GM19452 (cell line): ENCODE measurements at regions not wholly inside any gene's neighbourhood (a gene's known extent, or its start where the extent isn't known, plus 50 kb on each side); places are given as distances from the start of the nearest gene placed in this dataset.
A peak's percentile ranks its signal among the peaks of the same experiment; 100 is the strongest.
"Not testable (repeated sequence)": the region's sequence is repeated elsewhere in the genome, so short reads cannot be mapped to it uniquely, and the experiment has no call there.

Source experiments
- ATAC-seq: cut with Tn5 transposase; IDR thresholded peaks from one replicate; pipeline ENCODE4 v1.9.1; 2021; ENCODE audit not compliant: unreplicated experiment

DNA sequence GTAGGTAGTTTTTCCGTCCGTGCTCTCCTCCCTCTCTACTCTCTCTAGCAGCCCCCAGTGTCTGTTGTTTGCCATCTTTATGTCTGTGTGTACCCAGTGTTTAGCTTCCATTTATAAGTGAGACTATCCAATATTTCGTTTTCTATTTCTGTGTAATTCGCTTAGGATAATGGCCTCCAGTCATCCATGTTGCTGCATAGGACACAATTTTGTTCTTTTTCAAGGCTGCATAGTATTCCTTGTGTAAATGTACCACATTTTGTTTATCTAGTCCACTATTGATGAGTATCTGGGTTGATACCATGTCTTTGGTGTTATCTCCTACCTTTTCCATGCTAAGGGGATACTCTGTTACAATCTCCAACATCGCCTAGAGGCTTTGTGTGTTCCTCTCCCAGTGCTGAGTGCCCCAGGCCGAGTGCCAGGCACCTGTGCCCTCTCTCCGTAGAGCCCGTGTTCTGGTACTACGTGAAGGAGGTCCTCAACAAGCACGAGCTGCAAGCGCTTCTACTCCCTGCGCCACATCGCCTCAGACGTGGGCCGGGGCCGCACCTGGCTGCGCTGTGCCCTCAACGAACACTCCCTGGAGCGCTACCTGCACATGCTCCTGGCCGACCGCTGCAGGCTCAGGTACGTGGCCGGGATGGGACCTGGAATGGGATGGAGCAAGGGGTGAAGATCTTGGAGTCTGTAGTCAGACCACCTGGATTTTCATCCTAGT is 51.0 kb downstream of the NPIPB11 start:
- ATAC-seq = not testable (repeated sequence)

DNA sequence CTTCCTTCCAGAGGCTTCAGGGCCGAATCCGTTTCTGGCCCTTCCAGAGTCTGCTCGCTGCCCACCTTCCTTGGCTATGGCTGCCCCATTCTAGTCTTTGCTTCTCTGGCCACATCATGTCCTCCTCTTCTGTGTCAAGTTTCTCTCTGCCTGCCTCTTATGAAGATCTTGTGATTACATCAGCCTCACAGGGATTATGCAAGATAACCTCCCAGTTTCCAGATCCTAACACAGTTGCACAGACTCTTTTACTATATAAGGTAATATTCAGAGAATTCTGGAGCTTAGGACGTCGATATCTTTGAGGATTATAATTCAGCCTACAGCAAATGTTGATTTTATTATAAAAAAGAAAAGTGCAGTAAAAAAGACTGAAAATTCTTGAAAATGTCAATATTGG is 52.1 kb downstream of the NPIPB11 start:
- not testable (repeated sequence) for ATAC-seq

DNA sequence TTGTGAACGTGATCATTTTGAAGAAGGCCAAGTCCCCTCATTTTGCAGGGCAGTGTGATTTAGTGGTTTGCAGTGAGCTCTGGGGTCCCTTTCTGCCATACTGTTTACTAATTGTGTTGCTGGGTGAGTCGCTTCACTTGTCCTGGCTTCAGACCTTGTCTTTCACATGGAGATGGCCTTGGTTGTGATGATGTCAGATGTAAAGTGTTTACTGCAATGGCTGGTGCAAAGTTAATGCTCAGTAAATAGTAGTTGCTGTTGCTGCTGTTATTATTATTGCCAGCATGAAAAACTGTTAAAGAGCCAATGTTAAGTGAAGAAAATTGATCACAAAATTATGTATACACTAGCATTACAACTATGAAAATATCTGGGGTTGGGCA is 53.9 kb downstream of the NPIPB11 start:
- not testable (repeated sequence) for ATAC-seq

DNA sequence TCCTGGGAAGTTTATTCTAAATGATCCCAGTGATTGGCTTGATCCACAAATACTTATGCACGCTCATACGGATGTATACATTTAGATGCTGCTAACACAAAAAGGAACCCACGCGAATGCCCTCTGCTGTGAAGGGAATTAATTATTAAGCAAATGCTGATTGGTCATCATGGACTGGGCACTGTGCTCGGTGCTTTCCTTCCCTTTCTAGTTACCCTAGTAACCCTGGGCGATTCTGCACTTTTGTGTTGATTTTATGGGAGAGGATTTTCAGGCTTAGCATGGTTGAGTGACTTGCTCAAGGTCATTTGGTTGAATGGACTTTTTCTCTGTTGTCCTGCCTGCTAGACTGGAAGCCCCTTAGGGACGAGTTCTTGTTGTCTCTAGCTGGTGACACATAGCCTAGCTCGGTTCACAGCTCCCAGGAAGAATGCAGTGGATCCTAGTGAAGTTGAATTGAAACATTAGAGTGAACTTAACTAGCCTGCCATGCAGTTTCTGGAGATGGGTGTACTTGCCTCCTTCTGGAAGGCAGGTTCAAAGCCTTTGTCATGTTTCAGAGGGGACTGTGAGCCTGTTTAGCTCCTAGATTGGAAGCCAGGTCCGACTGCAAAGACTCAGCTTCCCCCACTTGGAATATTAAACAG is 54.4 kb downstream of the NPIPB11 start:
- not testable (repeated sequence) for ATAC-seq

DNA sequence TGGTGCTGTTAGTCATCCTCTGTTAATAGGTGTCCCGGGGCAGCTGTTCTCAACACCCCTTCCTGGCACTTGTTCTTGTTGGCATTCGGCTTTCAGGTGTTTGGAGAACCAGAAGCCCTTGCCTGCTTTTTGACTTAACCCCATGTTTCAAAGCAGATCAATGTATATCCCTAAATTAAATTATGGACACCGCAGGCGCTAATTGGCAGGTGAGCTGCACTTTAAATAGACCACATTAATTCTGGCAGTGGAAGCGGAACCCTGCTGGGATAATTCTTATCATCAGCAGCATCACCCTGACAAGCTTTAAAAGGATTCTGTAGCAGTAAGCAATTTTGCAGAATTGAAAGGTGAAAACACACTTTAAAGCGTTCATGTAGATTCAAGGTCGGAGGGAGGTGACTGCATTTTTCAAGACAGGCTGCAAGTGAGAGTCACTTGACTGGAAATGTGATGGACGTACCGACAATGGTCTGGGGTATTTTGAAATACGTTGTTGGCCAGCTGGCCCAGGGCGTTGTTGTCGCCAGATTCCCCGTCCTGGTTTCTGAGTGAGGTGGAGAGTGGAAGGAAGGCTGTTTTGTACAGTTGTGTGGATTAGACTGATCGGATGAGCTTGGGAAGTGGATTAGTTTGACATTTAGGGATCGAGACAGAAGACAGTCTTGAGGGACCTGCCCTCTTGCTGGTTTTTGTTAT is 55.1 kb downstream of the NPIPB11 start:
- not testable (repeated sequence) for ATAC-seq

DNA sequence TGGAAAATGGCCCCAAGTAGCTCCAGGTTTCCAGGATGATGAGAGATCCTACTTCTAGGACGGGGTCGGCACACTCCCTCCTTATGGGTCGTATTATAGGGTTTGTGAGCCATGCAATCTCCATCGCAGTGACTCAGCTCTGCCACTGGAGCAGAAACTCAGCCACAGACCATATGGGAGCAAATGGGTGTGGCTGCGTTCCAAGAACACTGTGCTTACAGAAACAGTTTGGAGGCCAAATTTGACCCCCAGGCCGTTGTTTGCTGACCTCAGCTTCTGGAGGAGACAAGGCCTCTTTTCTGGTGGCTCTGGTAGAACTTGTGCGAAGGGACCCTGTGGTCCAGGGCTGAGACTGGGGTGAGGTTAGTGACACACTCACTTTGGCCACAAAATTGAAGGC is 56.5 kb downstream of the NPIPB11 start:
- ATAC-seq = not testable (repeated sequence)

DNA sequence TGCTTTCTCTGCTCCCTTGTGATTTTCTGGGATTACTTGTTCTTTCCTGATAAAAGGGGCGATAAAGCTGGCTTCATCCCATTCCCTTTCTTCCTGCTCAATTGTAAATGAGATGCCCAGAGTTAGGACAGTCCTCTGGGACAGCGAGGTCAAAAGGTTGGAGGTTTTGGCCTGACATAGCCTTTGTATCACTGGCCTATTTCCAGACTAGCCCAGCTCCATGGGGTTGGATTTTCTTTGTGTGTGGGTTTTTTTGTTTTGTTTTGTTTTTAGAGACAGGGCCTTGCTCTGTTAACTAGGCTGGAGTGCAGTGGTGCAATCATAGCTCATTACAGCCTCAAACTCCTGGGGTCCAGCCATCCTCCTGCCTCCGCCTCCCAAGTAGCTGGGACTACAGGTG is 57.8 kb downstream of the NPIPB11 start:
- ATAC-seq = not testable (repeated sequence)

DNA sequence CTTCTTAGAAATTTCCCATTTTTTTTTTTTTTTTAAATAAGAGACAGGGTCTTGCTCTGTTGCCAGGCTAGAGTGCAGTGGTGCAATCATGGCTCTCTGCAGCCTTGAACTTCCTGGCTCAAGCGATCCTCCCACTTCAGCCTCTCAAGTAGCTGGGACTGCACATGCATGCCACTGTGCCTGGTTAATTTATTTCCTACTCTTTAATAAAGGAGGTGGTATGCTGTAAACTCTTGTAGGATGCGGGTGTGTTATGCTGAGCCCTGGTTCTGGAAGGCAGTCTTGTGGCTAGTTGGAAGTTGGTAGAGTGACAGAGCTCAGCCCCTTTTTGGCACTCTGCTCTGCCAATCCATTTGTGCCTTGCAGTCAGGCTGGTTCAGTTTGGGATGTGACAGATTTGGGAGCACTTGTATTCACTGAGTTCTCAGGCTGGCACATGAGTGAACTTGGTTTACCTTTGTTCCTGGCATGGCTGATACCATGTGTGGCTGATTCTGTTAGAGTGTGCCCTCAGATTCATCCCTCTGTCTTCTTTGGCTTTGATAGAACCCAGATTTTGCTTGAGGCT is 58.3 kb downstream of the NPIPB11 start:
- ATAC-seq = not testable (repeated sequence)

DNA sequence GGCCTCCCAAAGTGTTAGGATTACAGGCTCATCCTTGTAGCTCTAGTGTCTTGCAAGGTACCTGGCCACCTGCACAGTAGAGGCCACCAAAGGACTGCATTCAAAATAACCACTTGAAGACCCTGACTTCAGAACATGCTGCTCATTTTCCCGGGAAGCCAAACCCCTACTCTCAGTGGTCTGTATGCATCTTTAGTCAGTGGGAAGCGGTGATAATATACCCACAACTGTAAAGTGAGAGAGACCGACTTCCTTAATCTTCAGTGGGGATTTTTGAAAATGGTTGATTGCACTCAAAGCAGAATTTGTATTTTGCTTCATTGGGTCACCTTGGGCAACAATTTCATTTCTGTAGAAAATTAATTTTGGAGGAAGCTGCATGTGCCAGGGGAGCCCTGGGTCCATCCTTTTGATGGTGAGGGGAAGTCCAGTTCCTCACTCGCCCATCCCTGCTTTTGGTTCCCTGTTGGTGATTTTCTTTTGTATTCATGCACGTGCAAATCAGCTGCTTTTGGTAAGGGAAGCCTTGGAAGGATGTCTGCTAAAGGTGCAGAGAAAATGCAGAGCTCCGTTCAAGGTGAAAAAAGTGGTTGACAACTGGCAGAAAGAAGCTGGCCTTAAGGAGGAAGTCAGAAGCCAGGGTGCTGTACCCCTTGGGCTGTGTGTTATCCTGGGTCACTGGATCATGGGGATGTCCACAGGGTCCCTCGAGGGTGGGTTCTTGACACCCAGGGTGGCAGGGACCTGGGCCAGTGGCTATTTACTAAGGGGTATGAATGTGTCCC is 59.5 kb downstream of the NPIPB11 start:
- not testable (repeated sequence) for ATAC-seq

DNA sequence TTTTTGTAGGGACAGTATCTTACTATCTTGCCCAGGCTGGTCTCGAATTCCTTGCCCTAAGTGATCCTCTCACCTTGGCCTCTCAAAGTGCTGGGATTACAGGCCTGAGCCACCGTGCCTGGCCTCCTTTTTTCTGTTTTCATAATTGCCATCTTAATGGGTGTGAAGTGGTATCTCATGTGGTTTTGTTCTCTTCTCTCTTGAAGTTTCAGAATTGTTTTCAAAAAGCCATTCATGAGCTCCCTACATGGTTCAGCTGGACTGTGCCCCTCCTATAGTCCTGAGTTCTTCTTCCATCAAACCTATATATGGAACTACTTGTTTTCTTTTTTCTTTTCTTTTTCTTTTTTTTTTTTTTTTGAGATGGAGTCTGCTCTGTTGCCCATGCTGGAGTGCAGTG is 60.3 kb downstream of the NPIPB11 start:
- peak; percentile 53 for ATAC-seq

DNA sequence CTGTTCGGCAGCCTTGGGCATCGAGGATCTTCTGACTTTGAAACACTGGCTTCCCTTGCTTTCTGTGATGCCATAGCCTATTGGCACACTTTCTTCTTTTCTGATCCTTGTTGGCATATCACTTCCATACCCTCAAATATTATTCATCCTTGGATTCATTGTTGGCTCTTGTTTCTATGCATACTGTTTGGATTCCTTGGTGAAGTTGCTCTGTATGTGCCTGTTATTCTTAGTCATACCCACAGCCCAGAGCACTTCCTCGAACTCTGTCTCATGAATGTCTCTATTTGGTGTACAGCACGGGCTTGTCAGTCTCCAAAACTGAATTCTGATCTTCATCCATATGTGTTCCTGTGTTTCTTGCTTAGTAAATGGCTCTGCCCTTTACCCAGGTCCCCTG is 63.6 kb downstream of the NPIPB11 start:
- ATAC-seq = not testable (repeated sequence)

DNA sequence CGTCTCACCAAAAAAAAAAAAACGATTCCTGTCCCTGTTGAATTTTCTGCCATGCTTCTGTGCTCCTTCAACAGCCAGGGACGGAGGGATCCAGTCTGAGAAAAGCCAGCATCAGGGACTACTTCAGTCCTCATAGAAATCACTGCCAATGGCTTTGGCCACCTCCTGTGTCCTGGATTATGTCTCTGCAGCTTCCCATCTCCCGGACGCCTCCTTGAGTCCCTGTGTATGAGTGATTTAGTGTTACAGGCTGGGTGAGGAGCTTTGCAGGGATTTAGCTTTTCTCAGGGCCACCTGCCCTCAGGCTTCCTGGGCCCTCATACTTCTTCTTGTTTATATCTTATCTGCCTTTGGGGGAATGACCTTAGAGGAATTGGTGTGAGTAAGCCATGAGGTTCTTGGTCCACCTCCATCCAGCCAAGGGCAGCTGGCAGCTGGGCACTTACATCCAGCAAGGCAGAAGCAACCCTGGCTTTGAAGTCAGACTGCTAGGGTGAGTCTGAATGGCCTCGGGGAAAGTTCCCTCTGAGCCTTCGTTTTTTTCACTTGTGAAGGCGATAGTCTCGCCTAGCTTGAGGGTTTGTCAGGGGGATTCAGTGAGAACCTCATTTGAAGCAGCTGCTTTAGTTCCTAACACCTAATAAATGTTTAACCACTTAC is 65.6 kb downstream of the NPIPB11 start:
- ATAC-seq = not testable (repeated sequence)

DNA sequence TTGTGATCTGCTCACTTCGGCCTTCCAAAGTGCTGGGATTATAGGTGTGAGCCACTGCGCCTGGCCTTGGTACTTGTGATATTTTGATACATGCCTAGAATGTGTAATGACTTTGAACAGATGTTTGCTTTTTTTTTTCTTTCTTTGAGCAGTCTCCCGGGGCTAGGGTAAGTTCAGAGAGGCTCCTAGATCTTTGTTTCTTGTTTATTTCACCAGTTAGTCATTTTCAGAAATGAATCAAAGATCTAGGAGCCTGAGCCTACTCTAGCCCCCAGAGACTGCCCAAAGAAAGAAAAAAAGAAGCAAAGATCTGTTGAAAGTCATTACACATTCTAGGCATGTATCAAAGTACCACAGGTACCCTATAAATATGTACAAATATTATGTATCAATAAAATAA is 66.3 kb downstream of the NPIPB11 start:
- ATAC-seq = not testable (repeated sequence)

DNA sequence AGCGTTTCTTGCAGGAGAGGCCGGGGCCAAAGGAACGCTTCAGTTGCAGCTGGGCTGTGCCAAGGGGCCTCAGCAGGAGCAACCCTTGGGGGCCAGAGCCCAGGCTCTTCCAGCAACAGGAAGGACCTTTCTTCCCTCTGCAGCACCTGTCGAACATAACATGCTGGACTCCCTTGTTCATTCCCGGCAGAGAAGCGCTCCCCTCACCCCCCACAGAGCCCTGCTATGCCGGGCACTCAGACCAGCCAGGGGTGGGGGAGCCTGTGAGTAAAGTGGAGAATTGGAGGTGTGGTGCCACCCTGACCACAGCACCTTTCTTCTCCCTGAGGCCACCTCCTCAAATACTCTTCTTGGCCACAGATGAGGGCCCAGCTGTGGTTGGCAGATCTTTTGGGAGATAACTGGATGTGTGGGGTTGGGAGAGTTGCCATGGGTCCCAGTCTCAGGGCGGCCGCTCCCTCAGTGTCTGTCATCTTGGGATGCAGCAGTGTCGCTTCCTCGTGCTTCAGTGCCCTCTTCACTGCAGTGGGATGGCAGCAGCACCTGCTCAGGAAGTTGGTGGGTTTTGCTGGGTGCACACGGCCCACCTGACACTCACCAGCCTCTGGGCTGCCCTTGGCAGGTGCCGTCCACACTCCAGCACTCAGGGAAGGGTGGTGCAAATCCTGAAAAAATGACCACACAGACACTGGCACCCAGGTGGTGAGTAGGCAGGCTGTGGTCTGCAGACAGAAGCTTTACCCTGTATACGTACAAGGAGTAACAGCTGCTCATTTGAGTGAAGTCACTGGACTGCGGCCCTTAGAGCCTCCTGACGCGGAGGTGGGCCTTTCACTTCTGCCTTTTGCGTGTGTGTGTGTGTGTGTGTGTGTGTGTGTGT is 67.5 kb downstream of the NPIPB11 start:
- ATAC-seq = peak; percentile 71

DNA sequence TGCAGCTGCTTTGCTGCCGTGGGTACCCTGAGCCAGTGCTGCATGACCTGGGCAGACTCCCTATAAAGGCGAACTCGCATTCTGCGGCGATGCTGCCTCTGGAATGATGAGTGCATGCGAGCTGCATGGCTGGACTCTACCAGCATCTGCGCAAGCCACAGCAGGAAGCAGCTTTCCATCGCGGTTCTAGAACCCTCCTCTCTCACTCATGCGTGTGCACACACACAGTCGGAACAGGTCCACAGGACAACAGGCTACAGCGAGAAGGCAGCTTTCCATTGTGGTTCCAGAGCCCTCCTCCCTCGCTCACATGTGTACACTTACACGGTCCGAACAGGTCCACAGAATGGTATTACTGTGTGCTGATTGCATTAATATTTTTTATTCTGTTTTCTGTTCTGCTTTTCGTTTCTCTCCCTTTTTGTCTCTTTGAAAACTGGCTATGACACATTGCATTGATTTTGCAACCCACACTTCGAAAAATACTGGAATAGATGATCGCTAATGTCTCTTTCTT is 69.1 kb downstream of the NPIPB11 start:
- ATAC-seq = not testable (repeated sequence)

DNA sequence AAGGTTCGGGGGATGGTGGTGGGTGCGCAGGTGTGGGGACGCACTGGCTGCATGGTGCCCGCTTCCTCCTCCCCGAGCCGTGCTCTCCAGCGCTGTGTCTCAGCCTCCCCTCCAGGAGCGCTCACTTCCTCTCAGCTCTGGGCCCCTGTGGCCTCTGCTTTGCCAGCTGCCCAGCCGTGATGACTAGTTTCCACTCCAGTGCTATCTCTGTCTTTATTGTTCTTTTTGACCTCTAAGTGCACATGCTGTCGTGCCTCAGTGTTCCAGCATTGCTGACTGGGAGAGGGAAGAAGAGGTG is 71.0 kb downstream of the NPIPB11 start:
- not testable (repeated sequence) for ATAC-seq

DNA sequence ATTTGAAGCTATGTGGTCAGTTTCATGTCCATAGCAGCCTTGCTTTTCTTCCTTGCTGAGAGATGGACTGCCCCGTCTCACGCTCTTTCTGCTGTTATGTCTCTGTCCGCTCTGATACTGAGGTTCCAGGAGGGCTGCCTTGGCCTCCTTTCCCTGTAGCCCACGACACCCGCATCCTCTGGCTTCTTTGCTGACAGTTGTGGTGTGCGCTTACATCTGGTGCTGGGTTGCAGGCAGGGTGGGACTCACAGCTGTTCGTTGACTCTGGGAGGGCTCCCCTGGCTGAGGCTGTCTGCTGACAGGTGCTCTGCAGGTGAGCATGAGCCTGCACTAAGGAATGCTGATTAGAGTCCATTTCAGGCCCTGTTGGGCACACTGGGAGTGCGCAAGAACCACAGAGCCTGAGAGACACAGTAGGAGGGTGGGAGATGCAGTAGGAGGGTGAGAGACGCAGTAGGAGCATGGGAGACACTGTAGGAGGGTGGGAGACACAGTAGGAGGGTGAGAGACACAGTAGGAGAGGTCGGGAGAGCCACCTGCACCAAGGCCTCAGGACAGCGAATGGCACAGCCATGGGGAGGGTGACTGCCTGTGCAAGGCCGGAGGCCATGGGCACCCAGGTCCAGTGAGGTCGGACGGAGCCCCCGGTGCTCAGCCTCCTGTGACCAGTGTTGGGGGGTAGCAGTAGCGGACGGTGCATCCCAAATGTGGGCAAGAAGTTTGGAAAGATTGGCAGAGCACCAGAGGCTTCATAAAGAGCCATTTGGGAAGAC is 71.5 kb downstream of the NPIPB11 start:
- not testable (repeated sequence) for ATAC-seq

DNA sequence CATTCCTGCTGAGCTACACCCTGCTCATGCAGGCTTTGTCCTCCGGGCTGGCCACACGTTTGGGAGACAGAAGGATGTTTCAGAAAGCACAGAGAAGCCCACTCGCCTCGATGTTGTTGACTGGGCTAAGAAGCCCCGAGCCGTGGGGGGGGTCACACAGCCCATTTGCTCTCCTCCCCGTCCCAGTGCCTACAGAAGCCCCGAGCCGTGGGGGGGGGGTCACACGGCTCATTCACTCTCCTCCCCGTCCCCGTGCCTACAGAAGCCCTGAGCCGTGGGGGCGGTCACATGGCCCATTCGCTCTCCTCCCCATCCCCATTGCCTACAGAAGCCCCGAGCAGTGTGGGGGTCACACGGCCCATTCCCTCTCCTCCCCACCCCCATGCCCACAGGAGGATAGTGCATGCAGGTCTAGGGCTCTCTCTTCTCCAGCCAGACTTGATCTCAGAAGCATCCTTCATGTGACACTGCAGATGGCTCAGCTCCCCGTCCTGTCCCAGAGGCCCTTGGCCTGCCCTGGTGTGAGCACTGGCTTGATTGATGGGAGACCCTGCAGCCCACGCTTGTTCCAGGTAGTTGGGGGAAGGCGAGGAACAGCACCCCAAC is 72.9 kb downstream of the NPIPB11 start:
- ATAC-seq = not testable (repeated sequence)
